Neuronal stem cell (in vitro differentiated cells): ENCODE measurements at regions not wholly inside any gene's neighbourhood (a gene's known extent, or its start where the extent isn't known, plus 50 kb on each side); places are given as distances from the start of the nearest gene placed in this dataset.

Experiments
- DNase-seq: peaks from one replicate; pipeline ENCODE4 v3.0.0-alpha.2; 2013; ENCODE audit warnings: low spot score
- H2AFZ ChIP-seq: one replicate; pipeline ENCODE4 v1.6.1; 2013; ENCODE audit warnings: mild to moderate bottlenecking, low read length, inconsistent platforms
- H2AK5ac ChIP-seq: 2 replicates; pipeline ENCODE4 v1.6.1; 2013; ENCODE audit warnings: low read depth, mild to moderate bottlenecking, inconsistent platforms, low read length, moderate library complexity, mixed read lengths
- H2BK120ac ChIP-seq: 2 replicates; pipeline ENCODE4 v1.6.1; 2013; ENCODE audit warnings: low read depth, mild to moderate bottlenecking, inconsistent platforms, low read length, moderate library complexity, mixed read lengths
- H2BK12ac ChIP-seq: one replicate; pipeline ENCODE4 v1.6.1; 2013; ENCODE audit warnings: low read length, inconsistent platforms
- H2BK15ac ChIP-seq: 2 replicates; pipeline ENCODE4 v1.6.1; 2013; ENCODE audit warnings: mild to moderate bottlenecking, low read length, inconsistent platforms, mixed read lengths
- H2BK5ac ChIP-seq: one replicate; pipeline ENCODE4 v1.6.1; 2013; ENCODE audit warnings: inconsistent platforms, mild to moderate bottlenecking, low read length, moderate library complexity
- H3K14ac ChIP-seq: one replicate; pipeline ENCODE4 v1.6.1; 2013; ENCODE audit warnings: low read length, inconsistent platforms
- H3K18ac ChIP-seq: 2 replicates; pipeline ENCODE4 v1.6.1; 2013; ENCODE audit warnings: low read length, inconsistent platforms
- H3K23ac ChIP-seq: 2 replicates; pipeline ENCODE4 v1.6.1; 2013; ENCODE audit warnings: low read depth, mild to moderate bottlenecking, mixed read lengths, low read length, inconsistent platforms; ENCODE audit not compliant: poor library complexity
- H3K27ac ChIP-seq: replicated peaks from 3 replicates; pipeline ENCODE4 v1.5.1; 2013; ENCODE audit warnings: low read length, inconsistent platforms
- H3K27me3 ChIP-seq, 3 experiments: 2 replicates each; pipeline ENCODE4 v1.6.1; 2013; ENCODE audit warnings: low read length in 3 of 3, mild to moderate bottlenecking in 2 of 3, inconsistent platforms in 1 of 3, low read depth in 1 of 3, mixed read lengths in 1 of 3, moderate library complexity in 1 of 3; ENCODE audit not compliant: control insufficient read depth in 3 of 3, insufficient read depth in 3 of 3
- H3K36me3 ChIP-seq, 2 donors: replicated peaks in 1 of 2; 2 replicates each; pipeline ENCODE4 v1.6.1; 2013; ENCODE audit warnings: low read length in 2 of 2; ENCODE audit not compliant: control insufficient read depth in 2 of 2, insufficient read depth in 2 of 2
- H3K4ac ChIP-seq: 2 replicates; pipeline ENCODE4 v1.6.1; 2013; ENCODE audit warnings: inconsistent platforms, mild to moderate bottlenecking, low read length, moderate library complexity
- H3K4me1 ChIP-seq, 2 donors: 1 replicate in 1 of 2; 2 replicates in 1 of 2; pipeline ENCODE4 v1.6.1; 2013; ENCODE audit warnings: low read length in 2 of 2, low read depth in 1 of 2; ENCODE audit not compliant: control insufficient read depth in 2 of 2, insufficient read depth in 1 of 2
- H3K4me2 ChIP-seq: one replicate; pipeline ENCODE4 v1.6.1; 2013; ENCODE audit warnings: mild to moderate bottlenecking, low read length, inconsistent platforms; ENCODE audit not compliant: insufficient read depth, poor library complexity, severe bottlenecking
- H3K4me3 ChIP-seq, 2 donors: 2 replicates each; pipeline ENCODE4 v1.5.1; 2013; ENCODE audit warnings: low read length in 2 of 2, mild to moderate bottlenecking in 2 of 2, inconsistent platforms in 1 of 2, moderate library complexity in 1 of 2
- H3K79me1 ChIP-seq: one replicate; pipeline ENCODE4 v1.6.1; 2013; ENCODE audit warnings: low read depth, mild to moderate bottlenecking, inconsistent platforms, low read length, moderate library complexity
- H3K9ac ChIP-seq: one replicate; pipeline ENCODE4 v1.6.1; 2013; ENCODE audit warnings: mild to moderate bottlenecking, low read depth, low read length, inconsistent platforms; ENCODE audit not compliant: poor library complexity
- H3K9me3 ChIP-seq, 2 donors: replicated peaks in 1 of 2; 2 replicates each; pipeline versions ENCODE3 to v1.6.1; 2013; ENCODE audit warnings: low read length in 2 of 2, mild to moderate bottlenecking in 2 of 2, inconsistent platforms in 1 of 2, low read depth in 1 of 2, mixed read lengths in 1 of 2, moderate library complexity in 1 of 2; ENCODE audit not compliant: control insufficient read depth in 2 of 2, insufficient read depth in 1 of 2
- H4K8ac ChIP-seq: one replicate; pipeline ENCODE4 v1.6.1; 2013; ENCODE audit warnings: low read depth, mild to moderate bottlenecking, inconsistent platforms, low read length, moderate library complexity
- H4K91ac ChIP-seq: one replicate; pipeline ENCODE4 v1.6.1; 2013; ENCODE audit warnings: low read length, low read depth, mild to moderate bottlenecking, inconsistent platforms; ENCODE audit not compliant: poor library complexity
- WGBS, 2 donors: extraction: QIAGEN DNeasy Blood & Tissue Kit; methylation state at CpG; one replicate each; pipeline ENCODE4 v1.1.7; 2013; ENCODE audit warnings: missing lambda C conversion rate in 2 of 2, mixed read lengths in 1 of 2; ENCODE audit not compliant: insufficient read length in 2 of 2, insufficient replicate concordance in 1 of 2; ENCODE audit errors: extremely low coverage in 2 of 2; 5-methylcytosine and 5-hydroxymethylcytosine counted together

DNA sequence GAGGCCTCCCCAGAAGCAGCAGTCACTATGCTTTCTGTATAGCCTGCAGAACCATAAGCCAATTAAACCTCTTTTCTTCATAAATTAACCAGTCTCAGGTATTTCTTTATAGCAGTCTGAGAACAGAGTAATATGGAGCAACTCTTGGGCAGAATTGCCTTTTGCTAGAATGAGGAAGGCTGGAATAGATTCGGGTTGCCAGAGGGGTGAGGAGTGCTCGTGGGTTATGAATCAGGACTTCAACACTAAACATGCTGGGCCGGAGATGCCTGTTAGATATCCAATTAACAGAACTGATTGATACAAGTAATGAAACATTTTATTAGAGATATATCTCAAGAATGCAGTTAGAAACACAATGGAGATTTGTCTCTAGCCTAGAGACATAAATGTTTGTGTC is 140.9 kb upstream of the MAP3K1 start:
- Histone ChIP-seq H3K36me3 (no peaks in the 10 kb centered on the region), H3K14ac (no peak overlapping the region), H3K23ac (no peak overlapping the region), H3K4me1 (peaks cover 0 to 1% of the 10 kb centered on the region in 2 donors), H3K4me2 (no peak overlapping the region), H2BK12ac (no peak overlapping the region), H3K9me3 (no peaks in the 10 kb centered on the region), H2BK120ac (no peak overlapping the region), H3K79me1 (no peaks in the 10 kb centered on the region), H3K18ac (no peak overlapping the region), H3K4ac (no peak overlapping the region), H3K27ac (no peak overlapping the region), H4K91ac (no peak overlapping the region), H3K27me3 (no peaks in the 10 kb centered on the region), H4K8ac (no peak overlapping the region), H3K9ac (no peak overlapping the region), H2BK5ac (no peak overlapping the region), H2BK15ac (no peak overlapping the region), H2AK5ac (no peak overlapping the region), H3K4me3 (no peak overlapping the region), H2AFZ (no peak overlapping the region)
- DNase-seq, result no peak
- WGBS, 2 donors, result no CpG with 5 or more reads among the region's 3 CpGs

DNA sequence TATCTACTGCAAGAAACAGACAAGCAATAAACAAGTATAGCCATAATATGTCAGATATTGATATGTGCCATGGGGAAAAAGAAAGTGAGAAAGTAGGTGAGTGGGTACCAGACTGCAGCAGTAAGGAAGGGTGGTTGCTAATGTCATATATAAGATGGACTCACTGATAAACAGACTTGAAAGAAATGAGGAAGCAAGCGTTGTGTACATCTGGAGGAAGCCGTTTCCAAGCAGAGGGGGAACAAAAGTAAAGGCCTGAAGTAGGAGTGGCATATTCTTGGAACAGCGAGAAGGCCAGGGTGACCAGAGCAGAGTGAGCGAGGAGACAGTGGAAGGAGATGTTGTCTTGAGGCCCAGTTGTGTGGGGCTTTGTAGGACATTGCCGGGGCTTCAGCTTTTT is 142.2 kb upstream of the MAP3K1 start:
- no peaks in the 10 kb centered on the region for H3K36me3 ChIP-seq
- no peak overlapping the region for H2BK12ac ChIP-seq
- no peak overlapping the region for H2AFZ ChIP-seq
- H2BK5ac ChIP-seq, result no peak overlapping the region
- H2BK15ac ChIP-seq, result no peak overlapping the region
- H2BK120ac ChIP-seq, result no peak overlapping the region
- H3K4ac ChIP-seq, result no peak overlapping the region
- no peak overlapping the region for H3K18ac ChIP-seq
- no peak overlapping the region for H4K8ac ChIP-seq
- no CpG with 5 or more reads among the region's 5 CpGs for whole genome bisulfite sequencing, 2 donors
- DNase-seq, result no peak
- H3K4me3 ChIP-seq, result no peak overlapping the region
- H3K4me2 ChIP-seq, result no peak overlapping the region
- H3K14ac ChIP-seq, result no peak overlapping the region
- H2AK5ac ChIP-seq, result no peak overlapping the region
- no peaks in the 10 kb centered on the region for H3K79me1 ChIP-seq
- H3K27me3 ChIP-seq, result no peaks in the 10 kb centered on the region
- H3K9ac ChIP-seq, result no peak overlapping the region
- H3K27ac ChIP-seq, result no peak overlapping the region
- H3K23ac ChIP-seq, result no peak overlapping the region
- no peak overlapping the region for H4K91ac ChIP-seq
- peaks cover 0 to 2% of the 10 kb centered on the region in 2 donors for H3K4me1 ChIP-seq
- no peaks in the 10 kb centered on the region for H3K9me3 ChIP-seq

DNA sequence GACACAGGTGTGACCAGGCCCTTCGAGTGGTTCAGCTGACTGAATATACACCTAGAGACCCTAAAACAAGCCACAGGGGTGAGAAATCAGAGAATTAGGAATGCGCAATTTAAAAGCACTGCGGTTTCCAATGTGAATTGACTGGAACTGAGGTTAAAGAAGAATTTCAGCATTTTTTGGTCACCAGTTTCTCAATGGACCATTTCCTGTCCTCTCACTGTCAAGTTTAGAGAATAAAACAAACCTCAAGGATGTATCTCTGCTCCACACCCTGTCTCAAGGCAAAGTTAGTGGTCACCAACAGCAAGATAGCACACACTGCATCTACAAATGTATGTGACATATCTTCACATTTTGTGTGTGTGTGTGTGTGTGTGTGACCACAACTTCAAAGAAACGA is 143.8 kb upstream of the MAP3K1 start:
- no peak overlapping the region for H2AFZ ChIP-seq
- no peak overlapping the region for H3K23ac ChIP-seq
- no peak overlapping the region for H3K14ac ChIP-seq
- no peak overlapping the region for H3K4ac ChIP-seq
- H2BK5ac ChIP-seq, result no peak overlapping the region
- no peak overlapping the region for H4K91ac ChIP-seq
- no peak overlapping the region for H3K4me2 ChIP-seq
- no peak overlapping the region for H2BK15ac ChIP-seq
- no peak overlapping the region for H4K8ac ChIP-seq
- no peak overlapping the region for H3K18ac ChIP-seq
- peaks cover 0 to 2% of the 10 kb centered on the region in 2 donors for H3K4me1 ChIP-seq
- no CpG with 5 or more reads among the region's 4 CpGs for WGBS, 2 donors
- DNase-seq, result no peak
- no peaks in the 10 kb centered on the region for H3K9me3 ChIP-seq
- H3K9ac ChIP-seq, result no peak overlapping the region
- no peaks in the 10 kb centered on the region for H3K27me3 ChIP-seq
- H2AK5ac ChIP-seq, result no peak overlapping the region
- H2BK120ac ChIP-seq, result no peak overlapping the region
- no peak overlapping the region for H2BK12ac ChIP-seq
- H3K79me1 ChIP-seq, result no peaks in the 10 kb centered on the region
- no peaks in the 10 kb centered on the region for H3K36me3 ChIP-seq
- H3K4me3 ChIP-seq, result no peak overlapping the region
- no peak overlapping the region for H3K27ac ChIP-seq

DNA sequence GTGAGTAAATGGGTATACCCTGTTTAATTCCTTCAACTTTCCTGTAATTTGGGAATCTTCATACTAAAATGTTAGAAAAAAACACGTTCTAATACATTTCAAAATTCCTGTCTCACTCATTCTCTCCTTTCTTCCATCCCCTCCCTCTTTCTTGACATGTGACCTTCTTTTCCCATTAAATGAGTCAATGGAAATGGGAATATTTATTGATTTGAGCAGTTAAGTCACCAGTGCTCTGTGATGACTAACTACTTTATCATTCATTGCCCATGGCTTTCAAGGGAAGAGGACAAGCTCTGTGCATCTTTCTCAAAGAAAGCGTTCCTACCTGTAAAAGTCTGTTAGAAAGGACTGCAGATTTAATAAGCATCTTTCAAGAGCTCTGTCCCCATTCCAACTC is 144.4 kb upstream of the MAP3K1 start:
- no peak overlapping the region for H3K4me2 ChIP-seq
- no peak overlapping the region for H4K91ac ChIP-seq
- H3K27me3 ChIP-seq, result no peaks in the 10 kb centered on the region
- WGBS, 2 donors, result no CpG with 5 or more reads among the region's 2 CpGs
- no peak overlapping the region for H3K14ac ChIP-seq
- no peaks in the 10 kb centered on the region for H3K9me3 ChIP-seq
- H3K23ac ChIP-seq, result no peak overlapping the region
- H3K9ac ChIP-seq, result no peak overlapping the region
- peaks cover 0 to 2% of the 10 kb centered on the region in 2 donors for H3K4me1 ChIP-seq
- no peak for DNase-seq
- H2BK120ac ChIP-seq, result no peak overlapping the region
- no peak overlapping the region for H2BK5ac ChIP-seq
- no peak overlapping the region for H2AK5ac ChIP-seq
- H3K18ac ChIP-seq, result no peak overlapping the region
- H3K4me3 ChIP-seq, result no peak overlapping the region
- H2BK12ac ChIP-seq, result no peak overlapping the region
- H3K27ac ChIP-seq, result no peak overlapping the region
- no peak overlapping the region for H3K4ac ChIP-seq
- H2BK15ac ChIP-seq, result no peak overlapping the region
- H2AFZ ChIP-seq, result no peak overlapping the region
- H3K79me1 ChIP-seq, result no peaks in the 10 kb centered on the region
- H3K36me3 ChIP-seq, result no peaks in the 10 kb centered on the region
- no peak overlapping the region for H4K8ac ChIP-seq
